GM12878 (cell line): ENCODE measurements at regions not wholly inside any gene's neighbourhood (a gene's known extent, or its start where the extent isn't known, plus 50 kb on each side); places are given as distances from the start of the nearest gene placed in this dataset.

Source experiments
- ATAC-seq: fragments of 200-7000 bp; cut with Tn5 transposase; 3 replicates; pipeline ENCODE4 v1.9.1; 2020; ENCODE audit warnings: mild to moderate bottlenecking, moderate library complexity
- BruUV-seq: library from RNA; stranded (reverse); fragments of 400-500 nt; replicated peaks from 2 replicates; lab custom pipeline; 2021; lab: Mats Ljungman, UMichigan
- CTCF ChIA-PET: fragments of 300-600 bp; sonication (Branson Sonifier 250); formaldehyde crosslinking; extraction: SDS; loops from one replicate; lab custom pipeline; 2021; ENCODE audit warnings: inconsistent platforms; lab: Yijun Ruan, JAX
- POLR2A ChIA-PET: fragments of 350-600 bp; formaldehyde crosslinking; extraction: SDS; loops from one replicate; lab custom pipeline; 2021; ENCODE audit warnings: inconsistent platforms; lab: Charles Lee
- RAD21 ChIA-PET: fragments of 300-600 bp; sonication (Branson Sonifier 250); formaldehyde crosslinking; loops from one replicate; lab custom pipeline; 2023; ENCODE audit warnings: antibody characterized with exemption; ENCODE audit not compliant: unreplicated experiment; lab: Charles Lee
- SMC1A ChIA-PET: fragments of 300-600 bp; sonication (Branson Sonifier 250); formaldehyde crosslinking; loops from one replicate; lab custom pipeline; 2023; ENCODE audit not compliant: unreplicated experiment, uncharacterized antibody; lab: Charles Lee
- DNase-seq: peaks from one replicate; pipeline ENCODE4 v3.0.0-alpha.2; 2011; ENCODE audit warnings: low read depth, low spot score
- FAIRE-seq: peaks from 3 replicates; lab custom pipeline; 2011; peaks lifted over from hg19 to GRCh38; lab: Jason Lieb, UNC
- H2AFZ ChIP-seq: 2 replicates; pipeline ENCODE4 v1.6.0; 2011; ENCODE audit warnings: low read depth, low read length, control low read depth; ENCODE audit not compliant: control insufficient read depth
- H3K27ac ChIP-seq: 2 replicates; pipeline ENCODE4 v1.5.1; 2011; ENCODE audit warnings: control low read depth; ENCODE audit not compliant: control insufficient read depth, insufficient read depth
- H3K27me3 ChIP-seq, 2 experiments: replicated peaks in 1 of 2; 2 replicates each; pipeline versions ENCODE4 v1.6.0 to v1.6.1; 2011; ENCODE audit warnings: low read length in 1 of 2; ENCODE audit not compliant: control insufficient read depth in 2 of 2, insufficient read depth in 2 of 2
- H3K36me3 ChIP-seq, 2 experiments: 2 replicates each; pipeline ENCODE4 v1.5.1; 2011; ENCODE audit warnings: low read length in 1 of 2; ENCODE audit not compliant: control insufficient read depth in 2 of 2, insufficient read depth in 2 of 2
- H3K4me1 ChIP-seq: 2 replicates; pipeline ENCODE4 v1.6.1; 2011; ENCODE audit warnings: mild to moderate bottlenecking, low read length, moderate library complexity, mixed read lengths; ENCODE audit not compliant: control insufficient read depth, insufficient read depth
- H3K4me2 ChIP-seq: 2 replicates; pipeline ENCODE4 v1.6.0; 2011; ENCODE audit warnings: control low read depth; ENCODE audit not compliant: control insufficient read depth, insufficient read depth
- H3K4me3 ChIP-seq: fragments of 200-600 bp; sonication (generic); 2 replicates; pipeline ENCODE4 v1.5.1; 2016
- H3K79me2 ChIP-seq: 2 replicates; pipeline ENCODE4 v1.6.0; 2011; ENCODE audit warnings: low read length; ENCODE audit not compliant: control insufficient read depth, insufficient read depth
- H3K9ac ChIP-seq: 2 replicates; pipeline ENCODE4 v1.8.0; 2011; ENCODE audit warnings: low read length, control low read depth, mixed read lengths; ENCODE audit not compliant: control insufficient read depth, insufficient read depth
- H3K9me3 ChIP-seq: replicated peaks from 3 replicates; pipeline ENCODE4 v1.5.1; 2011; ENCODE audit warnings: mild to moderate bottlenecking, low read length; ENCODE audit not compliant: control insufficient read depth, insufficient read depth
- H4K20me1 ChIP-seq: 2 replicates; pipeline ENCODE4 v1.6.0; 2011; ENCODE audit not compliant: control insufficient read depth, insufficient read depth
- ATF3 ChIP-seq: IDR thresholded peaks from 2 replicates; pipeline ENCODE4 v1.6.1; 2011; ENCODE audit warnings: low read depth, mild to moderate bottlenecking, low read length, moderate library complexity, borderline replicate concordance; ENCODE audit errors: extremely low read depth
- BMI1 ChIP-seq: fragments of 450-650 bp; IDR thresholded peaks from 2 replicates; pipeline ENCODE4 v1.6.1; 2016; ENCODE audit warnings: mild to moderate bottlenecking, moderate library complexity, borderline replicate concordance
- HCFC1 ChIP-seq: fragments of 150-350 bp; IDR thresholded peaks from 2 replicates; pipeline ENCODE4 v1.6.1; 2014; ENCODE audit warnings: low read length
- HDGF ChIP-seq: fragments of 450-650 bp; IDR thresholded peaks from 2 replicates; pipeline ENCODE4 v1.6.1; 2016; ENCODE audit warnings: antibody characterized with exemption
- KAT2A ChIP-seq: conservative IDR thresholded peaks from 2 replicates; pipeline ENCODE4 v1.6.1; 2011; ENCODE audit warnings: low read depth, low read length; ENCODE audit not compliant: control insufficient read depth
- LARP7 ChIP-seq: fragments of 450-650 bp; IDR thresholded peaks from 2 replicates; pipeline ENCODE4 v1.6.1; 2017; ENCODE audit warnings: mild to moderate bottlenecking
- PAX5 ChIP-seq: IDR thresholded peaks from 2 replicates; pipeline ENCODE4 v1.6.1; 2011; ENCODE audit warnings: low read depth, low read length, borderline replicate concordance
- POLR2A ChIP-seq: IDR thresholded peaks from 2 replicates; pipeline ENCODE4 v1.6.1; 2011; ENCODE audit warnings: low read depth, mild to moderate bottlenecking, low read length
- SUPT20H ChIP-seq: IDR thresholded peaks from 2 replicates; pipeline ENCODE4 v1.6.1; 2011; ENCODE audit warnings: low read depth, mild to moderate bottlenecking, low read length, moderate library complexity, borderline replicate concordance; ENCODE audit not compliant: control insufficient read depth
- TCF7 ChIP-seq: IDR thresholded peaks from 2 replicates; pipeline ENCODE4 v1.6.1; 2014; ENCODE audit warnings: antibody characterized with exemption, borderline replicate concordance
- ZBED1 ChIP-seq: IDR thresholded peaks from 2 replicates; pipeline ENCODE4 v1.6.1; 2016; ENCODE audit warnings: borderline replicate concordance
- ZNF622 ChIP-seq: fragments of 450-650 bp; IDR thresholded peaks from 2 replicates; pipeline ENCODE4 v1.6.1; 2017; ENCODE audit warnings: mild to moderate bottlenecking, inconsistent platforms
- ZZZ3 ChIP-seq: IDR thresholded peaks from 2 replicates; pipeline ENCODE4 v1.6.1; 2011; ENCODE audit warnings: low read depth; ENCODE audit not compliant: control insufficient read depth, insufficient read length
- WGBS: methylation state at CpG from one replicate; pipeline ENCODE4 v1.1.6; 2016; ENCODE audit warnings: low lambda C conversion rate; ENCODE audit not compliant: insufficient replicate concordance, insufficient coverage; ENCODE audit errors: missing lambda C conversion rate; 5-methylcytosine and 5-hydroxymethylcytosine counted together
- in situ Hi-C: fragments of 300-500 bp; cut with MboI; formaldehyde crosslinking; loops from 9 replicates; pipeline ENCODE4 v1.14.3; 2018; ENCODE audit warnings: mixed read lengths
- intact Hi-C: fragments of 100-400 bp; cut with micrococcal nuclease; formaldehyde crosslinking; loops from one replicate; pipeline ENCODE4 v1.14.2; 2022; ENCODE audit not compliant: unreplicated experiment

- RAD21 ChIA-PET, result interaction anchor here (0.7 to 2.3 kb wide), 3 partner anchors 14 to 26 kb away, joined by 3 to 14 read pairs (median 4); no protein-coding TSS in a partner anchor
- DNase-seq (no peak), ATAC-seq (no peak), FAIRE-seq (no peak)
- POLR2A ChIA-PET, result interaction anchor here (1.4 kb wide), 1 partner anchor 11 kb away, joined by 6 read pairs; no protein-coding TSS in a partner anchor
- no peak overlapping the region for H3K27ac ChIP-seq
- no peaks in the 10 kb centered on the region for H4K20me1 ChIP-seq
- H3K27me3 ChIP-seq, result no peaks in the 10 kb centered on the region
- in situ Hi-C loops, result no loop called here
- H3K9me3 ChIP-seq, result no peaks in the 10 kb centered on the region; the same call in 2 of the 3 replicates
- SMC1A ChIA-PET, result interaction anchor here (0.8 to 6.8 kb wide), 6 partner anchors 9 to 26 kb away, joined by 3 to 97 read pairs (median 4); no protein-coding TSS in a partner anchor
- no peaks in the 10 kb centered on the region for H3K79me2 ChIP-seq
- H3K9ac ChIP-seq, result no peak overlapping the region
- TF ChIP-seq KAT2A (no peak), SUPT20H (no peak), ZNF622 (no peak), ATF3 (no peak), HDGF (no peak), BMI1 (no peak), ZZZ3 (no peak), HCFC1 (no peak), POLR2A (no peak), LARP7 (no peak), TCF7 (no peak), PAX5 (no peak), ZBED1 (no peak)
- WGBS, result 0% methylated on average over 1 of the region's 1 CpG
- intact Hi-C loops, result no loop called here
- CTCF ChIA-PET, result interaction anchor here (0.7 to 3.9 kb wide), 4 partner anchors 10 to 32 kb away, joined by 3 to 30 read pairs (median 6); no protein-coding TSS in a partner anchor
- no peak overlapping the region for H3K4me2 ChIP-seq
- no peak overlapping the region for H2AFZ ChIP-seq
- BruUV-seq, result no TSS peak
- H3K4me1 ChIP-seq, result peaks cover 3% of the 10 kb centered on the region; the same call in 1 of the 2 replicates
- no peaks in the 10 kb centered on the region for H3K36me3 ChIP-seq
- H3K4me3 ChIP-seq, result no peak overlapping the region
Measured at GRCh38 chr16:48087639-48088038, 68.2 kb downstream of the ABCC12 start.
